GM12875 (cell line): ENCODE measurements at regions not wholly inside any gene's neighbourhood (a gene's known extent, or its start where the extent isn't known, plus 50 kb on each side); places are given as distances from the start of the nearest gene placed in this dataset.
"Not testable (repeated sequence)": the region's sequence is repeated elsewhere in the genome, so short reads cannot be mapped to it uniquely, and the experiment has no call there.

ENCODE experiments used
- H3K4me3 ChIP-seq: one replicate; pipeline ENCODE4 v1.5.1; 2011; ENCODE audit warnings: low read depth, low read length, control low read depth
- TF ChIP-seq, protein P1 (sequence below): IDR thresholded peaks from 2 replicates; pipeline ENCODE4 v1.5.1; 2011; ENCODE audit warnings: low read depth, mild to moderate bottlenecking, control low read depth, inconsistent platforms, low read length, moderate library complexity, borderline replicate concordance; ENCODE audit not compliant: insufficient read depth

DNA sequence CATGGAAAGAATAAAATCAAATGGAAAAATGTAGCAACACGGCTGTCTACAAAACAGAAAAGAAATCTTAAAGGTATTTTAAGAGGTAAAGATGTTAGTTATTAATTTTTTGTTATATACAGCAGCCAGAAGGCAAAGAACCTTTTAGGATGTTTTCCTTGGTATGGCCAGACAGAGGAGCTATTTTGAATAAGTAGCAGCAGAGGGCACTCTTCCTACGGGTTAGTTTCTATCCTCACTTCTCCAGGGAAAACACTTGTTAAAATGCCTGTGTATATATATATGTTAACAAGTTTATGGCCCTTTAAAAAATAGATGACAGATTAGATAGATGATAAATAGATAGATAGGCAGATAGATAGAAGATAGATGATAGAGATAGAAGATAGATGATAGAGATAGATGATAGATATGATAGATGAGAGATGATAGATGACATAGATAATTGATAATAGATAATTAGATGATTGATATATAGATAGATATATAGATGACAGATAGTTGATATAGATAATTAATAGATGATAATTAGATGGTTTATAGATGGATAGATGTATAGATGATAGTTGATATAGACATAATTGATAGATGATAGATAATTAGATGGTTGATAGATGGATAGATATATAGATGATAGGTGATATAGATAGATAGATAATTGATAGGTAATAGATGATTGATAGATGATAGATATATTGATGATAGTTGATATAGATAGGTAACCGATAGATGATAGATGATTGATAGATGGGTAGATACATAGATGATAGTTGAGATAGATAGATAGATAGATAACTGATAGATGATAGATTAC, 57.8 kb upstream of the WIPF3 start:
- TF ChIP-seq, protein P1, sequence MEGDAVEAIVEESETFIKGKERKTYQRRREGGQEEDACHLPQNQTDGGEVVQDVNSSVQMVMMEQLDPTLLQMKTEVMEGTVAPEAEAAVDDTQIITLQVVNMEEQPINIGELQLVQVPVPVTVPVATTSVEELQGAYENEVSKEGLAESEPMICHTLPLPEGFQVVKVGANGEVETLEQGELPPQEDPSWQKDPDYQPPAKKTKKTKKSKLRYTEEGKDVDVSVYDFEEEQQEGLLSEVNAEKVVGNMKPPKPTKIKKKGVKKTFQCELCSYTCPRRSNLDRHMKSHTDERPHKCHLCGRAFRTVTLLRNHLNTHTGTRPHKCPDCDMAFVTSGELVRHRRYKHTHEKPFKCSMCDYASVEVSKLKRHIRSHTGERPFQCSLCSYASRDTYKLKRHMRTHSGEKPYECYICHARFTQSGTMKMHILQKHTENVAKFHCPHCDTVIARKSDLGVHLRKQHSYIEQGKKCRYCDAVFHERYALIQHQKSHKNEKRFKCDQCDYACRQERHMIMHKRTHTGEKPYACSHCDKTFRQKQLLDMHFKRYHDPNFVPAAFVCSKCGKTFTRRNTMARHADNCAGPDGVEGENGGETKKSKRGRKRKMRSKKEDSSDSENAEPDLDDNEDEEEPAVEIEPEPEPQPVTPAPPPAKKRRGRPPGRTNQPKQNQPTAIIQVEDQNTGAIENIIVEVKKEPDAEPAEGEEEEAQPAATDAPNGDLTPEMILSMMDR: 0 out of 2 replicates have a peak, but pooled peaks have one; percentile 8
- no peak overlapping the region for H3K4me3 ChIP-seq

DNA sequence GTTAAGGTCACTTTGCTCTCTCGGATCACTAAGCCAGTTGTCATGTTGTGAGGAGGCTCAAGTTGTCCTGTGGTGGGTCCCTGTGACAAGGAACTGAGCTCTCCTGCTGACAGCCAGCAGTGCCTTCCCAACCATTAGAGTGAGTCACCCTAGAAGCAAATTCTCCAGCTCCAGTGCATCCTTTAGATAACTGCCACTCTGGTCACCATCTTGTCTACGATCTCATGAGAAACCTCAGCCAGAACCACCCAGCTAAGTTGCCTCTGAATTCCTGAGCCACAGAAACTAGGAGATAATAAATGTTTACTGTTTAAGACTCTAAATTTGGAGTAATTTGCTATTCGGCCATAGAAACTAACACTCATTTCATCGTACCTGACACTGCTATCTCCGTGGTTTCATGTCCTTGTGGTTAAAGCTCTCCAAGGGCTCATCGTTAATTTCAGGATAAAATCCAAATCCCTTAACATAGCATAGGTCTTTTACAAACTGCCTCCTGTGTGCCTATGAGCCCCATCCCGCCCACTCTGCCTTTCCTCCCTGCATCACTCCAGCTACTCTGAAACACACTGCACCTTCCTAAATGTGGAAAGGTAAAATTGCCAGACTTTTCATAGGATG, 56.5 kb upstream of the WIPF3 start:
- no peak overlapping the region for H3K4me3 ChIP-seq
- TF ChIP-seq, protein P1: no peak

DNA sequence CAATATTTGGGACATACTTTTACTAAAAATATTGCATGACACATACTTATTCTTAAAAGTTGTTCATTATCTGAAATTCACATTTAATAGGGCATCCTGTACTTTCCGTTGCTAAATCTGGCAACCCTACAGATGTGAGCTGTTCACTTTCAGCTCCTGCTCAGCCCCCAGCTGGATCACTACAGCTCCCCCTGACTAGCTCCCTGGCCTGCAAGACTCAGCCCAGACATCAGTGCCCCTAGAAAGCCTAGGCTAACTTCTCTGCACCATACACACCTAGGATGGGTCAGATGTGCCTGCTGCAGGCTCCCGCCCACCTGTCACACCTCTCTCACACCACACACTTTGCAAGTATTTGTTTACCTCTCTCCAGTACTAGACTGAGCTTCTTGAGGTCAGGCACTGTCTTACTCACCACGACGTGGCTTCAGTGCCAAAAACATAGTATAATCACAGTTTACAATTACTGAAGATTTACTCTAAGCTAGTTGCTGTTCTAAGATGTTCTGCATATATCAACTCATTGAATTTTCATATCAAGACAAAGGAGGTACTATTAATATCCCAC, 55.9 kb upstream of the WIPF3 start:
- H3K4me3 ChIP-seq: not testable (repeated sequence)

DNA sequence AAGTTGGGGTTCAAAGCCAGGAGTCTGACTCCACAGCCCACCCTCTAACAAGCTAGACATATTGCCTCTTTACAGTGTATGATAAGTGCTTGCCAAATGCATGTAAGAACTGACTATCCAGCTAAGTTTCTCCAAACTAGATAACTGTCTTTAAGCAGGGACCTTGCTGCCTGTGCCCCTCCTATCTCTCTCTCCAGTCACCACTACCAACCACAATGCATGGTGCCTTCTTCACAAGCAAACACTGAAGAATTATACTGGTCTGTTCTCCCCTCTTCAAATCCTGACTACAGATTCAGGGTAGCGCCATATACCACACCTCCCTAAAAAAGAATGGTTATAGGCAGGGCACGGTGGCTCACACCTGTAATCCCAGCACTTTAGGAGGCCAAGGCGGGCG, 55.3 kb upstream of the WIPF3 start:
- not testable (repeated sequence) for H3K4me3 ChIP-seq

DNA sequence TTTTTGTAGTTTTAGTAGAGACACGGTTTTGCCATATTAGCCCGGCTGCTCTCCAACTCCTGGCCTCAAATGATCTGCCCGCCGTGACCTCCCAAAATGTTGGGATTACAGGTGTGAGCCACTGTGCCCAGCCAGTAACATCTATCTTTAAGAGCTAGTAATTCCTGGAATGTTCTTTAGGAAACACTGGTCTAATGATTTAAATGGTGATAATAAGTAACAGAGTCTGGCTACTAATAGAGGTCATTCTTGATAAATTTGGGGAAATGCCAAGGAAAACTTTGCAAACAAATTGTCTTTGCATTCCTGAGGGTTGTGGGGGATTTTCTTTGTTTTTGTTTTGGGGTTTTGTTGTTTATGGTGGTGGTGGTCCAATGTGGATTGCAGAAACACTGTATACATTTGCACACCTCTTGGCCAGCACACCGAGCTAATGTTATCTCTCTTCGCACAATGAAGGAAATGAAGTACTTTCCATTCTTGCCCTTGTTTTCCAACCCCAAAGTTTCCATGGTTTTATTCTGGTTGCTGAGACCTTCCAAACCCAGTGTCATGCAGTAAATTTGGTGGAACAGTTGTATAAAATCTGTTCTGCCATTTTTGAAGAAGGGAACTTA, 51.3 kb upstream of the WIPF3 start:
- TF ChIP-seq, protein P1: no peak
- no peak overlapping the region for H3K4me3 ChIP-seq
